AG10803 (cell line): ENCODE measurements at regions not wholly inside any gene's neighbourhood (a gene's known extent, or its start where the extent isn't known, plus 50 kb on each side); places are given as distances from the start of the nearest gene placed in this dataset.

ENCODE experiments used
- DNase-seq: peaks from one replicate; pipeline ENCODE4 v3.0.0; 2010; ENCODE audit warnings: low read depth
- H3K4me3 ChIP-seq: 2 replicates; pipeline ENCODE4 v1.5.1; 2011; ENCODE audit warnings: mild to moderate bottlenecking, low read length, control low read depth
- TF ChIP-seq, protein P1 (sequence below): conservative IDR thresholded peaks from 2 replicates; pipeline ENCODE4 v1.5.1; 2011; ENCODE audit warnings: mild to moderate bottlenecking, low read length, control low read depth, inconsistent platforms

DNA sequence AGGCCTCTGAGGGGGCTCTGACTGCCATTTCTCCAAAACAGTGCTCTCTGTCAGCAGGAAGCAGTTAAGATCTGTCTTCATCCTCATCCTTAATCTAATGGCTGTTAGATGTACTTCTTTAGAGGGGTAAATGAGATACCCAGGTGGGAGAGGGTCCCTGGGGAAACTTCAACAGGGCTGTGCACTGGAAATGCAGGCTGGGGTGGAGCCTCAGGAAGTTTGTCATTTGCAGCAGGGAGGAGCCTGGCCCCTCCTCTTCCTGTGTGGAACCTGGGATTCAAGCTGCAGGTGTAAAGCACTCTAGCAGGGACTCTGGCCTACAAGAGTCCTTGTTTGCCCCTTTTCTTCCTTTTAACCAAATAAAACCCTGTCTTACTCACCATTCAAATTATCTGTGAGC, 1173.6 kb downstream of the OTOL1 start:
- no peak for DNase-seq

DNA sequence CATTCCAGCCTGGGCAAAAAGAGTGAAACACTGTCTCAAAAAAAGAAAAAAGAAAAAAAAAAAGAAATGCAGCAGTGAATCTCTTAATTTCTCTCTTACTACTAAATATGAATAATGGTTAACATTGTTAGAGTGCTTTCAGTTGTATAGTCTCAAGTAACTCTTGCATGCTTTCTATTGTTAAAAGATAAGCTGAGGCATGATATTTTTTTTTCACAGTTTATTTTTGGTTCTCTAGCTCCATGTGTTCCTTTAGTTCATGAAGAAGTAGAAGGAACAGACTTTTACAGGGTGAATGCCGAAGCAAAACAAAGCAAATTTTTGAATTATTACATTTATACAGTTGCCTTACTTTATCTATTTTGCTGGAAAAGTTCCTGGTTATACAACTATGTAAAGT, 1180.9 kb downstream of the OTOL1 start:
- no peak for DNase-seq
- TF ChIP-seq, protein P1, sequence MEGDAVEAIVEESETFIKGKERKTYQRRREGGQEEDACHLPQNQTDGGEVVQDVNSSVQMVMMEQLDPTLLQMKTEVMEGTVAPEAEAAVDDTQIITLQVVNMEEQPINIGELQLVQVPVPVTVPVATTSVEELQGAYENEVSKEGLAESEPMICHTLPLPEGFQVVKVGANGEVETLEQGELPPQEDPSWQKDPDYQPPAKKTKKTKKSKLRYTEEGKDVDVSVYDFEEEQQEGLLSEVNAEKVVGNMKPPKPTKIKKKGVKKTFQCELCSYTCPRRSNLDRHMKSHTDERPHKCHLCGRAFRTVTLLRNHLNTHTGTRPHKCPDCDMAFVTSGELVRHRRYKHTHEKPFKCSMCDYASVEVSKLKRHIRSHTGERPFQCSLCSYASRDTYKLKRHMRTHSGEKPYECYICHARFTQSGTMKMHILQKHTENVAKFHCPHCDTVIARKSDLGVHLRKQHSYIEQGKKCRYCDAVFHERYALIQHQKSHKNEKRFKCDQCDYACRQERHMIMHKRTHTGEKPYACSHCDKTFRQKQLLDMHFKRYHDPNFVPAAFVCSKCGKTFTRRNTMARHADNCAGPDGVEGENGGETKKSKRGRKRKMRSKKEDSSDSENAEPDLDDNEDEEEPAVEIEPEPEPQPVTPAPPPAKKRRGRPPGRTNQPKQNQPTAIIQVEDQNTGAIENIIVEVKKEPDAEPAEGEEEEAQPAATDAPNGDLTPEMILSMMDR: no peak

More for the DNA sequence above, 1173.6 kb downstream of the OTOL1 start:
- TF ChIP-seq, protein P1: no peak
- no peak overlapping the region for H3K4me3 ChIP-seq

DNA sequence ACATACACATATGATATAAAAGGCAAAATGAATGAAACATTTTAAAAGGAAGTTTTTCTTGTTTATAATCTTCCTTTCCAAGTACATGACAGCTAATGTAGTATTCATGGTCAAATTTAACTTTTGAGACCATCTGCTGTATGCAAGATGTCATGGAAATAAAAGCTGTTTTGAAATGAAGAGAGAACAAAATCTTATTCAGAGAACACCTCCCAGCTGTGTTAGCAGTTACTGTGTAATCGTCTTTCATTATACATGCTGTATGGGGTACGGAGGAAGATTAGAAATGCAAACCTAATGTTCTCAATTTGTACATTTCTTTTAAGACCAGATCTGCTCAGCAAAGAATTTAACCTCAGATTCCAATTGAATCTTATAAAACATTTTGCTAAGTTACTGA, 1182.3 kb downstream of the OTOL1 start:
- H3K4me3 ChIP-seq: no peak overlapping the region
- DNase-seq: no peak
- TF ChIP-seq, protein P1: no peak

More for the DNA sequence above, 1180.9 kb downstream of the OTOL1 start:
- no peak overlapping the region for H3K4me3 ChIP-seq

DNA sequence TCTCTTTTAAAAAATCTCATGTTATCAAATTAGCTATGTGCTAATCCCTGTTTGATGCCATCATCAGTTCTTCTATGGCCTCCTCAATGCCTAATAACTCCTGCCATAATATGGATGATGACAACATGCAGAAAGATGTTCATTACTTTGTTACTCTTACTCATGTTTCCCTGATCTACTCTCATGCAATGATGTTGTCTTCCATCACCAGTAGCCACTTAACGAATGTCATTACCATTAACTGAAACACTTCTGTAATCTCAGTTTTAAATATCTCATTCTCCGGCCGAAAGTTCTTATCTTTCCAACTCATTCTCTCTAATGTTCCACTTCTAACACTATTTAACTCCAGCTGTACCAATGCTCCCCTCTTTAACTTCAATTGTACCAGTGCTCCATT, 1187.7 kb downstream of the OTOL1 start:
- no peak overlapping the region for H3K4me3 ChIP-seq
- DNase-seq: no peak
- TF ChIP-seq, protein P1: no peak

DNA sequence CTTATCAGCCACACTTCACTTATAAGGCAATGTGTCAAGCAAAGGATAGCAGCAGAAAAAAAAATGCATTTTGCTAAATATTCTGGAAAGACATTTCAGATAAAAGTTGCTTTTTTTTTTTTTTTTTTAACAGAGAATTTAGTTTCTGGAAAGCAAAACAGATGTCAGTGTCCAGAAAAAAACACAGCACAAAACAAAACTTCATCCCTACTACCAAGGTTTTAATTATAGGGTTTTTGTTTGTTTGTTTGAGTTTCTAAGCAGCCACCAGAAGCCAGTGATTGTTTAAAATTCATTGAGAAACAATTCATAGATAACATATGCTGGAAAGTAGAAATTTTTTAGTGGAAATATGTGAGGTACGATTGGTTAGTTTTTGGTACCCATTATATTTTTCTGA, 1202.7 kb downstream of the OTOL1 start:
- no peak overlapping the region for H3K4me3 ChIP-seq
- no peak for DNase-seq
- TF ChIP-seq, protein P1: no peak

DNA sequence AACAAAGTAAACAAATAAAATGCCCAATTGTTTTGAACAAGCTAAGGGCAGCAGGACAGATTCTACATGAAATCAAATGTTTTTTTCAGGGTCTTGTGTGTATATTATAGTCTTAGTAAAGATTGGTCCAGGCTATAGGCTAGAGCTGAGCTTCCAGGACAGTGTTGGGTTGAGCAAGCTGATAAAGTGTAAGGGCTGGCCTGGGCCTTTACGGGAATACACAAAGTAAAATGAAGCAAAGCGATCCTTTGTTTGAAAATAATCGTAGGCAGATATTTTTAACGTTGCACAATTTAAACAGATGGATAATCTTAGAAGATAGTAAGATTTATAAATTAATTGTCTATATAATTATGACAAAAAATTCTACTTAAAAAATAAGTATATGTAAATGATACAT, 1204.6 kb downstream of the OTOL1 start:
- TF ChIP-seq, protein P1: no peak
- DNase-seq: no peak
- H3K4me3 ChIP-seq: no peak overlapping the region

DNA sequence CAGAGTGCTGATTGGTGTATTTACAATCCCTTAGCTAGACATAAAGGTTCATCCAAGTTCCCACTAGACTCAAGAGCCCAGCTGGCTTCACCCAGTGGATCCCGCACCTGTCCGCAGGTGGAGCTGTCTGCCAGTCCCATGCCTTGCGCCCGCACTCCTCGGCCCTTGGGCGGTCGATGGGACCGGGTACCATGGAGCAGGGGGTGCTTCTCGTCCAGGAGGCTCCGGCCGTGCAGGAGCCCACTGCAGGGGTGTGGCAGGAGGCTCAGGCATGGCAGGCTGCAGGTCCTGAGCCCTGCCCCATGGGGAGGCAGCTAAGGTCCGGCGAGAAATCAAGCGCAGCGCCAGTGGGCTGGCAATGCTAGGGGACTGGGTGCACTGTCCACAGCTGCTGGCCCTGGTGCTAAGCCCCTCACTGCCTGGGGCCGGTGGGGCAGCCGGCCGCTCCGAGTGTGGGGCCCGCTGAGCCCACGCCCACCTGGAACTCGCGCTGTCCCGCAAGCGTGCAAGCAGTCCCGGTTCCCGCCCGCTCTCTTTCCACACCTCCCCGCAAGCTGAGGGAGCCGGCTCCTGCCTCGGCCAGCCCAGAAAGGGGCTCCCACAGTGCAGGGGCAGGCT, 1206.3 kb downstream of the OTOL1 start:
- TF ChIP-seq, protein P1: no peak
- H3K4me3 ChIP-seq: no peak overlapping the region
- no peak for DNase-seq
